CD14-positive monocyte (primary cell): ENCODE measurements at regions not wholly inside any gene's neighbourhood (a gene's known extent, or its start where the extent isn't known, plus 50 kb on each side); places are given as distances from the start of the nearest gene placed in this dataset.

ENCODE experiments used
- DNase-seq, 3 donors: peaks; one replicate each; pipeline ENCODE4 v3.0.0-alpha.2; 2011 to 2022
- H2AFZ ChIP-seq: 2 replicates; pipeline ENCODE4 v1.6.0; 2012; ENCODE audit warnings: mild to moderate bottlenecking, low read depth, low read length, inconsistent platforms; ENCODE audit not compliant: insufficient read depth, poor library complexity, severe bottlenecking
- H3K27ac ChIP-seq, 2 donors: 1 replicate in 1 of 2; 2 replicates in 1 of 2; pipeline ENCODE4 v1.5.1; 2012 to 2013; ENCODE audit warnings: low read length in 2 of 2, control low read depth in 1 of 2, inconsistent platforms in 1 of 2, low read depth in 1 of 2, mild to moderate bottlenecking in 1 of 2
- H3K27me3 ChIP-seq, 2 donors: one replicate each; pipeline versions ENCODE4 v1.6.0 to v1.6.1; 2011 to 2013; ENCODE audit warnings: low read length in 2 of 2; ENCODE audit not compliant: control insufficient read depth in 2 of 2, insufficient read depth in 2 of 2
- H3K36me3 ChIP-seq, 2 donors: replicated peaks in 1 of 2; 1 replicate in 1 of 2; 2 replicates in 1 of 2; pipeline versions ENCODE4 v1.5.1 to v1.6.1; 2012 to 2013; ENCODE audit warnings: low read length in 2 of 2, control low read depth in 1 of 2, inconsistent platforms in 1 of 2, mild to moderate bottlenecking in 1 of 2; ENCODE audit not compliant: insufficient read depth in 2 of 2, control insufficient read depth in 1 of 2
- H3K4me1 ChIP-seq, 2 donors: 1 replicate in 1 of 2; 2 replicates in 1 of 2; pipeline versions ENCODE4 v1.5.1 to v1.6.1; 2012 to 2013; ENCODE audit warnings: low read length in 2 of 2, control low read depth in 1 of 2, inconsistent platforms in 1 of 2, mild to moderate bottlenecking in 1 of 2, moderate library complexity in 1 of 2; ENCODE audit not compliant: insufficient read depth in 2 of 2, control insufficient read depth in 1 of 2
- H3K4me2 ChIP-seq: replicated peaks from 2 replicates; pipeline ENCODE3; 2012; ENCODE audit warnings: low read length, moderate library complexity, mild to moderate bottlenecking; ENCODE audit not compliant: poor library complexity, severe bottlenecking; ENCODE audit errors: extremely low read depth
- H3K4me3 ChIP-seq, 3 experiments: fragments of 200-600 bp in 1 of 3; sonication (generic) in 1 of 3; replicated peaks in 1 of 3; 1 replicate in 2 of 3; 2 replicates in 1 of 3; pipeline ENCODE4 v1.5.1; 2011 to 2013; ENCODE audit warnings: low read length in 3 of 3, mild to moderate bottlenecking in 3 of 3, control low read depth in 2 of 3, low read depth in 2 of 3, inconsistent platforms in 1 of 3, moderate library complexity in 1 of 3
- H3K79me2 ChIP-seq: 2 replicates; pipeline ENCODE4 v1.6.0; 2012; ENCODE audit warnings: mild to moderate bottlenecking, control low read depth, inconsistent platforms, low read length, moderate library complexity; ENCODE audit not compliant: insufficient read depth
- H3K9ac ChIP-seq: 2 replicates; pipeline ENCODE4 v1.6.0; 2017; ENCODE audit warnings: low read length, mild to moderate bottlenecking; ENCODE audit not compliant: insufficient read depth, poor library complexity, severe bottlenecking
- H3K9me3 ChIP-seq, 2 donors: replicated peaks in 1 of 2; 1 replicate in 1 of 2; 2 replicates in 1 of 2; pipeline versions ENCODE4 v1.5.1 to v1.6.1; 2012 to 2013; ENCODE audit warnings: low read length in 2 of 2, control low read depth in 1 of 2; ENCODE audit not compliant: control insufficient read depth in 1 of 2, insufficient read depth in 1 of 2
- H4K20me1 ChIP-seq: 2 replicates; pipeline ENCODE4 v1.6.0; 2012; ENCODE audit warnings: mild to moderate bottlenecking, low read length, control low read depth, moderate library complexity; ENCODE audit not compliant: insufficient read depth
- H3K27ac Mint-ChIP-seq, 7 donors: one replicate each; pipeline ENCODE4 v1.8.0; 2020; ENCODE audit warnings: mild to moderate bottlenecking in 7 of 7, mixed read lengths in 7 of 7, moderate library complexity in 6 of 7, inconsistent platforms in 2 of 7
- H3K27me3 Mint-ChIP-seq, 3 donors: one replicate each; pipeline ENCODE4 v1.8.0; 2021 to 2022; ENCODE audit warnings: low read depth in 3 of 3, mild to moderate bottlenecking in 3 of 3, mixed read lengths in 3 of 3, moderate library complexity in 3 of 3, inconsistent platforms in 1 of 3
- H3K36me3 Mint-ChIP-seq, 2 donors: one replicate each; pipeline ENCODE4 v1.8.0; 2020; ENCODE audit warnings: mixed read lengths in 2 of 2, inconsistent platforms in 1 of 2, mild to moderate bottlenecking in 1 of 2
- H3K4me1 Mint-ChIP-seq: one replicate; pipeline ENCODE4 v1.8.0; 2020; ENCODE audit warnings: mild to moderate bottlenecking, mixed read lengths
- H3K4me3 Mint-ChIP-seq, 2 donors: one replicate each; pipeline ENCODE4 v1.8.0; 2020; ENCODE audit warnings: mild to moderate bottlenecking in 2 of 2, mixed read lengths in 2 of 2, moderate library complexity in 1 of 2
- H3K9me3 Mint-ChIP-seq, 7 donors: one replicate each; pipeline ENCODE4 v1.8.0; 2020 to 2022; ENCODE audit warnings: mixed read lengths in 7 of 7, mild to moderate bottlenecking in 6 of 7, moderate library complexity in 6 of 7, inconsistent platforms in 2 of 7
- WGBS: methylation state at CpG from one replicate; pipeline ENCODE4 v1.1.5; 2013; ENCODE audit warnings: missing lambda C conversion rate; ENCODE audit not compliant: insufficient coverage; 5-methylcytosine and 5-hydroxymethylcytosine counted together
- intact Hi-C, 2 donors: fragments of 100-400 bp; cut with micrococcal nuclease; formaldehyde crosslinking; loops; one replicate each; pipeline versions ENCODE4 v1.15.0 to v1.15.1; 2023
- TF ChIP-seq, protein P1 (sequence below): fragments of 200-600 bp; IDR thresholded peaks from one replicate; pipeline ENCODE4 v1.8.0; 2022; ENCODE audit warnings: antibody characterized with exemption, mild to moderate bottlenecking

DNA sequence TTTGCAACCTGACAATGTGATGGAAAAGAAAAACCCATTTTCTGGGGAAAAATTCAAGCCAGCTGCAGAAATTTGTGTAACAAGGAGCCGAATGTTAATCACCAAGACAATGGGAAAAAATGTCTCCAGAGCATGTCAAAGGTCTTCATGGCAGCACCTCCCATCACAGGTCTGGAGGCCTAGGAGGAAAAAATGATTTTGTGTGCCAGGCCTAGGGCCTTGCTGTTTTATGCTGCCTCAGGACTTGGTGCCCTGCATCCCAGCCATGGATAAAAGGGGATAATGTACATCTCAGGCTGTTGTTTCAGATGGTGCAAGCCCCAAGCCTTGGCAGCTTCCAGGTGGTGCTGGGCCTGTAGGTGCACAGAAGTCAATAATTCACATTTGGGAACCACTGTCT lies 747.7 kb downstream of the C6orf118 start:
- no peaks in the 10 kb centered on the region for H4K20me1 ChIP-seq
- no peak overlapping the region for H3K27ac ChIP-seq
- TF ChIP-seq, protein P1, sequence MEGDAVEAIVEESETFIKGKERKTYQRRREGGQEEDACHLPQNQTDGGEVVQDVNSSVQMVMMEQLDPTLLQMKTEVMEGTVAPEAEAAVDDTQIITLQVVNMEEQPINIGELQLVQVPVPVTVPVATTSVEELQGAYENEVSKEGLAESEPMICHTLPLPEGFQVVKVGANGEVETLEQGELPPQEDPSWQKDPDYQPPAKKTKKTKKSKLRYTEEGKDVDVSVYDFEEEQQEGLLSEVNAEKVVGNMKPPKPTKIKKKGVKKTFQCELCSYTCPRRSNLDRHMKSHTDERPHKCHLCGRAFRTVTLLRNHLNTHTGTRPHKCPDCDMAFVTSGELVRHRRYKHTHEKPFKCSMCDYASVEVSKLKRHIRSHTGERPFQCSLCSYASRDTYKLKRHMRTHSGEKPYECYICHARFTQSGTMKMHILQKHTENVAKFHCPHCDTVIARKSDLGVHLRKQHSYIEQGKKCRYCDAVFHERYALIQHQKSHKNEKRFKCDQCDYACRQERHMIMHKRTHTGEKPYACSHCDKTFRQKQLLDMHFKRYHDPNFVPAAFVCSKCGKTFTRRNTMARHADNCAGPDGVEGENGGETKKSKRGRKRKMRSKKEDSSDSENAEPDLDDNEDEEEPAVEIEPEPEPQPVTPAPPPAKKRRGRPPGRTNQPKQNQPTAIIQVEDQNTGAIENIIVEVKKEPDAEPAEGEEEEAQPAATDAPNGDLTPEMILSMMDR: no peak
- H3K9me3 Mint-ChIP-seq: peaks cover 5 to 16% (median 11%) of the 10 kb centered on the region in 7 donors
- H3K4me3 ChIP-seq: no peak overlapping the region
- no CpG with 5 or more reads among the region's 1 CpG for WGBS
- H3K9ac ChIP-seq: no peak overlapping the region
- H3K79me2 ChIP-seq: no peaks in the 10 kb centered on the region
- intact Hi-C loops: no loop called here
- H3K4me3 Mint-ChIP-seq: no peak overlapping the region
- no peaks in the 10 kb centered on the region for H3K4me1 ChIP-seq
- H3K9me3 ChIP-seq: peaks cover 18 to 26% of the 10 kb centered on the region in 2 donors
- H3K27me3 ChIP-seq: no peaks in the 10 kb centered on the region
- no peaks in the 10 kb centered on the region for H3K36me3 ChIP-seq
- H3K36me3 Mint-ChIP-seq: no peaks in the 10 kb centered on the region
- no peaks in the 10 kb centered on the region for H3K27me3 Mint-ChIP-seq
- no peak for DNase-seq
- no peak overlapping the region for H3K27ac Mint-ChIP-seq
- no peak overlapping the region for H2AFZ ChIP-seq
- no peaks in the 10 kb centered on the region for H3K4me1 Mint-ChIP-seq
- H3K4me2 ChIP-seq: no peak overlapping the region

DNA sequence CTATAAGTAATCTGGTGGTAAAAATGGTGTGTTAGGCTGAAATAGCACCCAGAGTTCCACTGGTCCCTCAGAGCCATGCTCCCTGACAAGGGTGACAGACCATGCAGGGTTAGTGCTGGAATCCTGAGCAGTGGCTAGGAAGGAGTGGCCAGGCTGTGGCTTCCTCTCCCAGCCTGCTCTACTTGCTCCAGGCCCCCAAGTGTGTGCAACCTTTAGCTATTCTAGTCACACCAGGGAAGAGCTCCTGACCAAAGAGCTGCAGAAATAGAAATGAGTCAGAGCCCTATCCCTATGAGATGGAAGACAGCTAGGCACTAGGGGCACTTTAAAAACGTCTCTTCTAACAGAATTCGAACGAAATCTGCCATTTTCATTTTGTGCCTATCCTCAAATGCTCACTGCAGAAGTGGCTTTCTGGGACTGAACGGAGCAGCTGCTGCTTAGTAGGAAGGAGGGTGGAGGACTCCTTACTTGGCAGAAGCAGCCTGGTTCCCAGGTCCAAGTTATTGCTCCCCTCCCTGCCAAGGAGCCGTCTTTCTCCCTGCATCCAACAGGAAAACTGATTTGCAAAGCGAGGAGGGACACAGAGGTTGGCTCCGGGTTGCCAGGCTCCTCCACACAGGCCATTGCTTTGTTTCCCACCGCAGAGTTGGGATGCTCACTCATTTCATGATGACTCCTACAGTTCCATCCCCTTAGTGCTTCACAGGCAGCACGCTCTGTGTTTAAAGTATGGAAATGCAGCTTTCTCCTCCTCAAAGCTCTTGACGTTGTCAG lies 754.5 kb downstream of the C6orf118 start:
- no peaks in the 10 kb centered on the region for H3K27me3 ChIP-seq
- H3K4me1 Mint-ChIP-seq: no peaks in the 10 kb centered on the region
- H3K36me3 ChIP-seq: no peaks in the 10 kb centered on the region
- H3K4me2 ChIP-seq: no peak overlapping the region
- H3K9me3 Mint-ChIP-seq: peaks cover 2 to 9% (median 6%) of the 10 kb centered on the region in 7 donors
- H4K20me1 ChIP-seq: no peaks in the 10 kb centered on the region
- no peak overlapping the region for H3K4me3 Mint-ChIP-seq
- no peaks in the 10 kb centered on the region for H3K27me3 Mint-ChIP-seq
- H3K4me3 ChIP-seq: no peak overlapping the region
- H3K36me3 Mint-ChIP-seq: no peaks in the 10 kb centered on the region
- no peak overlapping the region for H3K27ac ChIP-seq
- no peaks in the 10 kb centered on the region for H3K79me2 ChIP-seq
- no peak overlapping the region for H3K27ac Mint-ChIP-seq
- DNase-seq: no peak
- no peak overlapping the region for H2AFZ ChIP-seq
- H3K4me1 ChIP-seq: no peaks in the 10 kb centered on the region
- H3K9ac ChIP-seq: no peak overlapping the region
- WGBS: 82% methylated on average over 5 of the region's 10 CpGs
- peaks cover 9 to 29% of the 10 kb centered on the region in 2 donors for H3K9me3 ChIP-seq
- intact Hi-C loops: no loop called here
- TF ChIP-seq, protein P1: no peak
